NOMO-1 treated with dmso at 0.1 percent for 144 hours (cell line): ENCODE measurements at regions not wholly inside any gene's neighbourhood (a gene's known extent, or its start where the extent isn't known, plus 50 kb on each side); places are given as distances from the start of the nearest gene placed in this dataset.

Experiments used
- DNase-seq: peaks from one replicate; lab custom pipeline; 2025; ENCODE audit not compliant: unreplicated experiment; lab: John Stamatoyannopoulos, UW

DNA sequence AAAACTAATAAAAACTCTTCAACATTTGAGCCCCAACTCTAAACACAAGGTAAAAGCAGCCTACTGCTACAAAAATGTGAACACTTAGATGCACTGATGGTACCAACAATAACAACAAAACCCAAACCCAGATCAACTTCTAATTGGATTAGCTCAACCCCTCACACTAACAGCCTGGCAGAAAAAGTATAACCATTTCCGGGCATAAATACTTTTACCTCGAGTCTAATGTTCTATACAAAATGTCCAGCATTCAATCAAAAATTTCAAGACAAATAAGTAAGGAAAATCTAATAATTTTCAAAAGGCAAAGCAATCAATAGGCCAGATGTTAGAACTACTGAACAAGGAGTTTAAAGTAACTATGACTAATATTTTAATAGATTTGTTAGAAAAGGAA is 303.3 kb downstream of the ARRDC4 start:
- DNase-seq: no peak

DNA sequence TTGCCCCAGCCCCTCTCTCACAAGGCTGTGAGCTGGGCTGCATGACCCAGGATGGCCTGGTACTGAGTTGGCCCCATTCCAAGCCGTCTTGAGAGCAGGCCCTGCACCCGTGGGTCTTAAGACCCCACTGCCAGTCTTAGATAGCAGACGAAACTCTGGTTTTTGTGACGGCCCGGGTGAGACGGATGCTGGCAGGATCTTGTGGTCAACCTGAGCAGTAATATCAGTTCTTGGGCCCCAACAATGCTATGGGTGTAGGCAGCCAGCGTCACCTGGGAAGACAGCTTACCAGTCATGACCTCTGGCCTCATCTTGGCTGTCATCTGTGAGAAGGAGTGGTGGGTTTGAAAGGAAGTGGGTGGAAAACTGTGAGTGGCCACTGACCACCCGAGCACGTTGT is 305.8 kb downstream of the ARRDC4 start:
- no peak for DNase-seq

DNA sequence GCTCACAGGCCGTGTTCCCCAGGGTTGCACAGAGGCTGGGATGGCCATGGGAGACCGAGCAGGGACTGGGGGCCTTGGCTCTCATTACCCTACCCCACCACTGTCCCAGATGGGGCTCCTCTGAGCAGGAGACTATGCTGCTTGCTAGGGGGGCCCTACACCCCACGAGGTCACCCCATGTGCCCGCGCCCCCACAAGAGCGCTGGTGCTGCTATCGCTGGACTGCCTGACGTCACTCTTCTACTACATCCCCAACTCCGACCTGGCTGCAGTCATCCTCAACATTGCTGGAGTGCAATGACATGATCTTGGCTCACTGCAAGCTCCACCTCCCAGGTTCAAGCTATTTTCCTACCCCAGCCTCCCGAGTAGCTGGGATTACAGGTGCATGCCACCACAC is 307.7 kb downstream of the ARRDC4 start:
- DNase-seq: no peak

DNA sequence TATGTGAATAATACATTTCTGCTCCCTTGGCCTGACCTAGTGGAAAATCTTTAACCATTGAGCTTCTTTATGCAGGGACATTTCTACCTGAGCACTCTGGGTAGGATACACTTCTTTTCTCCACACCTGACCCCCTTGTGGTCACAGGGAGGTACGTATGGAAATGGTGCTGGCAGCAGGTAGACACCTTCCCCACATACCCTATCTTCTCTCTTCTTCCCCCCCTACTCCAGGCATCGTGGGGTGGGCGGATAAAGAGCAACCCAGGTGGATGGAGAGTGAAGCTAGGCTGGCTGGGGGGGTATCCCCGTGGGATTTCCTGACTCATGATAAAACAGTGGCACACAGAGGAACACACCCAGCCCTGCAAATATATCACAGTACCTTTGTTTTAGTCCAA is 312.1 kb downstream of the ARRDC4 start:
- no peak for DNase-seq

DNA sequence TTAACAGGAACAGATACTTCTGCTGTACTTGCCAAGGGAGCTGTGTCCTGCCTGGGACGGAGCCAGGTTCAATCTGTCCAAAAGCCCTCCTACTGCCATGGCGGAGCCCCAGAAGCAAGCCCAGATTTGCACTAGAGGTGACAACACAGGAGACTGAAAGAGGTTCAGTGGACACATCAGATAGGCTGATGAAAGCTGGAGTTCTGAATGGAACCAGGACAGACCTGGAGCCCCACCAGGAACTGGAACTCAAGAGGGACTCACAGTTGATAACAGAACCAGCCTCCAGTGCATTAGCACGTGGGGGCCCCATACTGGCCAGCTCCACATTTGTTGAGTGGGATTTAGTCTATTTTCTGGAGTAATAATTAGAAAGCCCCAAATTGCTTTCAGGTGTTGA is 315.5 kb downstream of the ARRDC4 start:
- DNase-seq: no peak

DNA sequence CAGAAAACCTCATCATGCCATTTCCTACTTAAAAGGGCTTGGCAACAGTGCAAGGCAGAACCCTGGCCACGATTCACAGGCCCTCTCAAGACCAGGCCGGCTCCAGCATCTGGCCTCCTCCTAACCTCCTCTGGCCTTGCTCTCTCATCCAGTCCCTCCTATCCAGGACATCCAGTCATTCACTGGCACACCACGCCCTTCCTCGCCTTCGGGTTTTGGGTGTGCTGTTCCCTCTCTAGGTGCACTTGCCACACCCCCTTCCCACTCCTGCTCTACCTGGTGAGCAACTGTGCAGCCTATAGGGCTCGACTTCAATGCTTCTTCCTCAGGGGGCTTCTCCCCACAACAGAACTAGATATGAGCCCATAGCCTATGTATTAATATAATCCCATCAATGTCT is 317.1 kb downstream of the ARRDC4 start:
- DNase-seq: no peak

DNA sequence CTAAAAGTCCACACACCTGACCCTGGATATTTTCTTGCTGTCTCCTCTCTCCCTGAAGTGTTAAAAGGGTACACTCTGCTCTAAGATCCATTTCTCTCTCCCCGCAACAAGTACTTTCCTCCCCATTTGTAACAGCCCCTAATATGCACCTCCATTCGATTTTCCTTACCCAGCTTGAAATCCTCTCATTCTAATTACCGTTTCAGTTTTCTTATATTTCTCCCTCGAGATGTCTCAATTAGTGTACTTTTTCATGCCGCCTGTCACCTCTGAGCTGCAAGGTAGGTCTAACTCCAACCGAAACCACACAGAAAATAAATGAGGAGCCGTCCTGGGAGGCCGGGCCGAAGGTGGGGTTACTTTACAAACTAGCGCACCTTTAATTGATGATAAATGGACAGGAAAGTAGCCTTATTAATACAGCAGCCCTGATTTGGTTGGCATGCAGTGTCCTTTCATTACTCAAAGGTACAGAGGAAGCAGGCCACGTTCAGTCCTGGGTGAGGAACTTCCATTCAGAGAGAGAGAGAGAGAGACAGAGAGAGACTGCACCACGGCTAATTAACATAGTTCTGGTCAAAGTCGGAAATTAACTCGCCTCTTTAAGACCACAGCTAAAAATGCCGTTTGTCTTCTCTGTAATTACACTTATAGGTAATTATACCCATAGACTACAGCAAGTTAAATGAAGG is 319.9 kb downstream of the ARRDC4 start:
- no peak for DNase-seq

DNA sequence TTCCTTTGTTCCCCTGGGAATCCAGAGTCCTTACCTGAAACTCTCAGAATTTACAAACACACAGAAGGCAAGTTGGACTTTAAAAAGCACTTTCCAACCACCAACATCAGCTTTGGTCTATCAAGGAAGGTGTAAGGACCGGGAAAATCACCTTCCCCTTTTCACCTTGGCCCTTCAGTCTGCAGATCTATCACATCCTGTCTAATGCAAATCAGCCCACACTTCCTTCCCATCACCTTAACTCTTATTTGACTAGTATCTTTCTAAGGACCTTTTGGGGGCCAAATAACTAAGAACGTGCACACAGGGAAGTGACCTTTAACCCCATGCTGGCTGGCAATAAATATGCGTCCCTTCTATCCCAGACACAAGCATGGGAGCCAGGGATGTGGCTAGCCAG is 320.6 kb downstream of the ARRDC4 start:
- no peak for DNase-seq

DNA sequence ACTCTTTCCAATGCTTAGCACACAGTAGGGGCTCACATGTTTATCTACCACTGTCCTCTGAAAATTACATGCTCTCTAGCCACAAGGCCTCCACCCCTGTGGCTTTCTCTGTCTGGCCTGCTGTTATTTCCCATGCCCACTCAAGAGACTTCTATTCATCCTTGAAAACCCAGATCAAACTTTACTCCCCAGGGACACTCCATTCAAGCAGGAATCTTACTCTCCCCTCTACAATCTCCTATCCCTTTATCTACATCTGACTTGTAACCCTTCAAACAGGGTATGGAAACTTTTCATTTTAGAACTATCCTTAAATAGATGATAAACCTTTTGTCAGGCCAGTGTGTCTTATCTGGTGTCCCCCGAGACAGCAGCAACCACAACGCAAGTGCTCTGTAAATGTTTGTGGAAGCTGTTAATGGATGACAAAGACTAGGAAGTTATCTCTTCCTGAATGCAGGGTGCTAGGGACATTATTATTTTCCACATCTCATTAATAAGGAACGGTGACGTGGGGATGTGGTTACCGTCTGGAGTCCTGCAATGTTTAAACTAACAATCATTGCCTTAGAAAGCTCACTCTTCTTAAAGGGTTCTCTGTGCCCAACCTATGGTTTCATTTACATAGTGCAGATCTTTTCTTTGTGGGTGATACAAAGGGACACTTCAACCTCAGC is 322.3 kb downstream of the ARRDC4 start:
- DNase-seq: no peak

DNA sequence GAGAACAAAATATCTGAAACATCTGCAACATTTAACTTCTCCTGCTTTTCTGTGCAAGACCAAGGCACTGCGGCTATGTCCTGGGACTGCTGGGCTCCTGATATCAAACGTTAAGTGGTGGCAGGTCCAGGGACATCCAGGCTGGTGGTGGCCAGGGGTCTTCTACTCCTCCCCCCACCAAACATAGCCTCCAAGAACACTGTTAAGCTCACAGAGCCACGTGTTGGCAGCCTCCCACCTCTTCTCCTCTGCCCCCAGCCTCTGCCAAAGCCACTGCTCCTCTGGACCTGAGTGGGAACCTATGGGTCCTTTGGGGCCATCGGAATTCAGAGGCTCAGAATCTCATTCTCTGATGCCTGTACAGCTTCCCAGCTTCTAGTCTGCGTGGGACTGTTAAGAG is 325.7 kb downstream of the ARRDC4 start:
- DNase-seq: no peak

DNA sequence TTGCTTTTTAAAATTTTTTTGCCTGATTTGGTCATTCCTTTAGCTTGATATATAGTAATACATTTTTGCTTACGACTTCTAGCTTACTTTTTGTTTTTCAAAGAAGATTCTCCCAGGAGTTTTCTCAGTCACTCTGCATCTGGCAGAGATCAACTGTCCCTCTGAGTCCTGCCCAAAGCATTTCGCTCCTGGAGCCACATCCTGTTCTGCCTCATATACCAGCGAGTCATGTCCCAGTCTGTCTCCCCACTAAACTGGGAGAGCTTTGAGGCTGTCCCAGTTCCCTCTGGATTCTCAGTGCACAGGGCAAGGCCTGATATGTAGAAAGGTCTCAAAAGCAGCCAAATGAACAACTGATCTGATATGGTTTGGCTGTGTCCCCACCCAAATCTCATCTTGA is 326.3 kb downstream of the ARRDC4 start:
- no peak for DNase-seq

DNA sequence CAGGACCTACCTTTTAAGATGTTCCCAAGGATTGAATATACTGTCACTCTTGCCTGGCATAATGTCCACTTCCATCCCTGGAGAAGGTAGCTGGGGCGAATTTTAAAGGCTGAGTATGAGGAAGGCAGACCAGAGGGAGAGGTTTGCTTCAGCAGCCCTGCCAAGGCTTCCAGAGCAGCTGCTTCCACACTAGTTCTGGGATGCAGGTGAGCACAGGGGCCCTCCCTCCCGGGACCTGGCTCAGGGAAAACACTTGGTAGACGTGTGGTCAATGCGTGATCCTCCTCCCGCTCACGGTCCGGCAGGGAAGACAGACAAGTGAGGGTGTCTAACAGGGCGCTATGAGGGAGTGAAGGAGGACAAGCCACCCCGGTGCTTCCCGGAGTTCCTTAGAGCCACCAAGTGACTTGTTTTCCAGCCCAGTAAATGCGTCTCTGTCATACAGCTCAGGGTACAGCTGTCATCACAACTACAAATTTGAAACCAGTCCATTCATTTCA is 327.6 kb downstream of the ARRDC4 start:
- DNase-seq: no peak

DNA sequence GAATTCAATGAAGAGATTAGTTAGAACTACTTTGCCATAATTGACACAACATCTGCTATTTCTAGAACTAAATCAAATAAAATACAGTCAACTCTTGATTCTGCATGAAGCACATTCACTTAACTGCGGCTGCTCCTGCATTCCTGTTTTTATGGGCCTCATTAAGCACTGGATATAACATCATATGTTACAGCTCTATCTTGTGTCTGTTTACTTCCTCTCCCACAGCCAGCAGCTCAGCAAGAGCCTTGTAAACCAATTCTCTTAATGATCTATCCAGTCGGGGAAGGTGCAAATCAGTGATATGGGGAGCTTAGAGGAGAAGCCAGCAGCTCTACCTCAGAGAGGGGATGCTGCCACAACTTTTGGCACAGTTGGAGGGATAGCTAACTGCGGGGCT is 329.2 kb downstream of the ARRDC4 start:
- DNase-seq: no peak

DNA sequence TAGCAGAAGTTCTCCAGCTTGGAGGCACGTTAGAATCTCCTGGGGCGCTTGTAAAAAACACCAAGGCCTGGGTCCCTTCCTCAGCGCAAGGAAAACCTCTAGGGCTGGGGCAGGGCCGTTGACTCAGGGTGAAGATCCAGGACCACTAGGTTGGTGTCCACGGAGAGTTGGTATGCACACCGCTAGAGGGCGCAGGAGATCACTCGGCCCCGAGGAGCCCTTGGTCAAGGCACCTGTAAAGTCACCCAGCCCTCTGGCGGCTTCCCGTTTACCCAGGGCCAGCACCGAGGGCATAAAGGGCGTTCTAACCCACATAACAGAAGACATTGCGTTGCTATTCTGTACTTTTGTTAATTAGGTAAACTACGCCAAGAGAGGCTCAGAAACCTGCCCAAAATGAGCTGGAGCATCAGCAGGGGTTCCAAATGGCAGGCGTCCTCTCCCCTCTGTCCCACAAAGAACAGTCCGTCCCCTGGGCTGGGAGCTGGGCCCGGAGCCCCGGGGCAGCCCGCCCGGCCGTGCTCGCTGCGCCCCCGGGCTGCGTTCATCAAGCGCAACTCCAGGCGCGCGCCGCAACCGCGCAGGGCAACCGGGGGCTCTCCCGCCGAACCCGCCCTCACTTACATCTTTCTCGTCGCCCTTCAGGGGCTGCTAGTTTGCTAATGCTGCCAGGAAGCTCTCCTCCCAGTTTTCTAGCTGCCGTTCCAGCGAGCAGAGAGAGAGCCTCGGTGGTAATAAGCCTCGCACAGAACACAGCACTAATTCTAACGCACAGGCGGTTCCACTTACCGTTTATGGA is 332.1 kb downstream of the ARRDC4 start:
- peak; percentile 15 for DNase-seq

DNA sequence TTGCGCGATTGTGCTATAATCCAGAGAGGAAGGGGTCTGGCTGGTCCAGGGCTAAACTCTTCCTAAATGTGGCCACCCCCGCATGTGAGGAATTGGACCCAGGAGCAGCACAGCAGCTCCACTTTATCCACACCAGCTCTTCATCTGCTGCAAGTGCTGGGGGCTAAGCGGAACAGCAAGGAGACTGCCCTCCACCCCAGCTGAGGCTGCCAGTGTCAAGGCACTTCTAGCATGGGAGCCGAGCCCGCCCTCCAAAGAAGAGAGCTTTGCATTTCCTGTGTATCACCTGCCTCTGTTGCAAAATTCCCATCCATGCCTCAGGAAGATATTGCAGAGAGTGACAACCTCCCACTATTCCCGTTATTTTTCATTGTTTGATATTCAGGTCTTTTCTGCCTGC is 333.6 kb downstream of the ARRDC4 start:
- DNase-seq: no peak

DNA sequence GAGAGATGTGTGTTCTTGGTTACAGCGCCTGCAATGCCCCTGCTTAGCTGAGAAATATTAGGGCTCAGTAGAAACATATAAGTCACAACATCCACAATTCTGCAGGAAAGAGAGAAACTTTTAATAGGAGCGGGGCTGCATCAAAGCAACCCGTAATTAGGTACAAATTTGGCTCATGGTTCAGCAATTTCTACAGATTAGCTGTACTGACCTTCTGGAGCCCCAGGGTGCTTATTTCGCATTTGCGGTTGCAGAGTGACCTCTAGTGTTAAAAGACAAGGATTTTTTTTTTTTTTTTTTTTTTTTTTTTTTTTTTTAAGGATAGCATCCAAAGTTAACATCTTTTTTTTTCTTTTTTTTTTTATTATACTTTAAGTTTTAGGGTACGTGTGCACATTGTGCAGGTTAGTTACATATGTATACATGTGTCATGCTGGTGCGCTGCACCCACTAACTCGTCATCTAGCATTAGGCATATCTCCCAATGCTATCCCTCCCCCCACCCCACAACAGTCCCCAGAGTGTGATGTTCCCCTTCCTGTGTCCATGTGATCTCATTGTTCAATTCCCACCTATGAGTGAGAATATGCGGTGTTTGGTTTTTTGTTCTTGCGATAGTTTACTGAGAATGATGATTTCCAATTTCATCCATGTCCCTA is 334.7 kb downstream of the ARRDC4 start:
- peak; percentile 11 for DNase-seq

DNA sequence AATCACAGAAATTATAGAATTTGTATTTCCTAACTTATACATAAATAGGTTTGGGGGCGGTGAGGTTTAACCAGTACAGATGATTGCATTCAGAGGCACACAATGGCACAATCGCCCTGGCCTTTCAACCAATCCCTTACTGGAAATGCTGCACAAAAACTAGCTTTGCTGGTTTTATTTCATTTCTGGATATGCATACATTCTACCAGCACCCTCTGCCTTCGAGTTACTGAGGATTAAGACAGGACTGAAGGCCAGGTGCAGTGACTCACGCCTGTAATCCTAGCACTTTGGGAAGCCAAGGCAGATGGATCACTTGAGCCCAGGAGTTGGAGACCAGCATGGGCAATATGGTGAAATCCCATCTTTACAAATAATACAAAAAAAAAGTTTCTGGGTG is 336.1 kb downstream of the ARRDC4 start:
- DNase-seq: no peak

DNA sequence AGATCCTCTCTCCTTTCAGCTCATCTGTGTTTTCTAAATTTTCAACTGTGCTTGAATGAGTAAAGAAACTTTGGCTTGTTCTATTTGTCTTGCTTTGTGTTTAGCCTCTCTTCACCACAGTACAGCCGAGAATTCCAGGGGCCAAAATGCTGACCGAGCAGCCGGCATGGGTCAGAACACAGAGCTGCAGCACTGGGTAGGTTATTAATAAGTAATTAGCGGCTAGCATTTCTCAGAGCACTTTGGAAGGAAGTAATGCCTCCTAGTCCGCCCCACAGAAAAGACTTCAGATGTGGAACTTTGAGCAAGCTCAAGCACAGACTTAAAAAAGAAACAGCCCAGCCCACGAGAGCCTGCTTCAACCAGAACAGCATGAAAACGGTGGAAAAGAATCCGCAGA is 343.9 kb downstream of the ARRDC4 start:
- no peak for DNase-seq

DNA sequence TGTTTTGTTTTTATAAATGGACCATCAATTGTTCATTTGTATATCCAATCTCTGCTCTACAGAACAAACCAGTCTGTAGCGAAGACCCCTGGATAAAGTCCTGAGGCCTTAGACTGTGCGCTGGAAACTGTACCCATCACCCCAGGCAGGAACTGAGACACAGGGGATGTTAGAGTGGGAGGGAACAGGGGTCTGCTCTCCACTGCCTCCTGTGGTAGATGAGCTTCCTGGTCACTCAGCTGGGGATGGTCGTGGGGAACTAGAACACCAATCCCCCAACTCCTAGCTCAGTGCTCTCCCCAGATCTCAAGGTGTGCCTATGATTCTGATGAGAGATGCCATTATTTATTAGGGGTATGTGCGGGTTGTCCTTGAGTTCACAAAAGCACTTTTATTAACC is 340.2 kb upstream of the IGF1R start:
- no peak for DNase-seq

DNA sequence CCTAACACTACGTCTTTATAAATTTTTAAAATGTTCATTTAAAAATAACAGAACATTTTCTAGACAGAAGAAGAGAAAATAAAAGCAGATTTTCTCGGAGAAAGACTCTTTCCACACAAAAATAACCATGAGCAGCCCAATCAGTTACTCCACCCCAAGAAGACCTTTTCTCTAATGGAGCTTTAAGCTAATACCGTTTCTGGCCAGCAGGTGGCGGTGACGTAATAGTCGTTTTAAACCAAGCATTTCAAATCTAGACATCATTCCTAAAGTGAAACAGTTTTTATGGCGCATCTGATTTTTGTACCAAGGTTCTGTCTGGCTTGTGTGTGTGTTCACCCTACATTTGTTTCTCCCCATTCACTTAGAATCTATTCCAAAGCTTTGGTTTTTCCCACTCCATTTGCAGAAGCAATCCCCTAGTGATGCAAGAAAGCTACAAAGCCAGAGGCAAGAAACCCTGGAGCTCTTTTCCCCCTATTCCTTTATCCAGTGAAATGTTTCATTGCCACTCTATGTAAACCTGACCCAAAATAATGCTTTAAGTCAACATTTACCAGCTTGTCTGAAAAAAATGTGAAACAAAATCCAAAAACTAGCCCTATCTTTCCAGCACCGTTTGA is 336.7 kb upstream of the IGF1R start:
- DNase-seq: peak; percentile 15

DNA sequence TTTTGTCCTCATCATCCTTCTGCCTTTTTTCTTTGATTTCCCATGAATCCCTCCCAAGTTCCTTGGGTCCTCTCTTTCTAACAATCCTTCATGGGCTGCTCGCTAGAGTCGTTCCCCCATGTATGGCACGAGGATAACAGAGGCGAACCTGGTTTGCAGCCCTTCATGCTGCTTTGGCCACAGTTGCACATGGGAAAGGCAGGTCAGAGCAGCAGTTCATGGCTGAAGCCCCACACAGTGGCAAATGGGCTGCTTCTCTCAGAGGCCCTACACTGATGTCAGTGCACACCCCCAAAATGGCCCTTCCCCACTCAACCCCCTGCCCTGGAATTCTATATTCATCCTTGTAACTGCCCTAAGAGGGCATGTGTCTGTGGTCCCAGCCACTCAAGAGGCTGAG is 335.4 kb upstream of the IGF1R start:
- DNase-seq: no peak
